Caco-2 (cell line): ENCODE measurements at regions not wholly inside any gene's neighbourhood (a gene's known extent, or its start where the extent isn't known, plus 50 kb on each side); places are given as distances from the start of the nearest gene placed in this dataset.

ENCODE experiments used
- BruUV-seq: library from RNA; stranded (reverse); fragments of 400-500 nt; replicated peaks from 2 replicates; lab custom pipeline; 2021; lab: Mats Ljungman, UMichigan
- CTCF ChIA-PET: fragments of 300-600 bp; sonication (Branson Sonifier 250); formaldehyde crosslinking; loops from one replicate; lab custom pipeline; 2022; ENCODE audit warnings: antibody characterized with exemption; lab: Charles Lee
- POLR2A ChIA-PET: fragments of 300-600 bp; sonication (Branson Sonifier 250); formaldehyde crosslinking; loops from one replicate; lab custom pipeline; 2022; ENCODE audit warnings: antibody characterized with exemption; lab: Charles Lee
- DNase-seq, 2 experiments: peaks; one replicate each; pipeline versions ENCODE4 v3.0.0 to v3.0.0-alpha.2; 2020 to 2022
- H3K27me3 ChIP-seq: replicated peaks from 2 replicates; pipeline ENCODE4 v1.6.0; 2011; ENCODE audit warnings: low read length; ENCODE audit not compliant: control insufficient read depth, insufficient read depth
- H3K36me3 ChIP-seq: 2 replicates; pipeline ENCODE4 v1.5.1; 2011; ENCODE audit warnings: low read length; ENCODE audit not compliant: control insufficient read depth, insufficient read depth
- H3K4me1 ChIP-seq: fragments of 250-450 bp; sonication (Bioruptor Pico); 2 replicates; pipeline ENCODE4 v1.5.1; 2020; ENCODE audit warnings: mild to moderate bottlenecking
- H3K4me3 ChIP-seq: 2 replicates; pipeline ENCODE4 v1.5.1; 2011; ENCODE audit warnings: low read depth, mild to moderate bottlenecking, control low read depth, low read length
- H3K9me3 ChIP-seq: fragments of 250-450 bp; sonication (Bioruptor Pico); 2 replicates; pipeline ENCODE4 v1.5.1; 2020; ENCODE audit warnings: mild to moderate bottlenecking, moderate library complexity
- H3K27ac Mint-ChIP-seq: one replicate; pipeline ENCODE4 v1.8.0; 2022; ENCODE audit warnings: mixed read lengths; ENCODE audit not compliant: unreplicated experiment
- H3K27me3 Mint-ChIP-seq: one replicate; pipeline ENCODE4 v1.8.0; 2022; ENCODE audit warnings: mixed read lengths; ENCODE audit not compliant: insufficient read depth, unreplicated experiment
- H3K36me3 Mint-ChIP-seq: one replicate; pipeline ENCODE4 v1.8.0; 2022; ENCODE audit warnings: mild to moderate bottlenecking, mixed read lengths; ENCODE audit not compliant: insufficient read depth, unreplicated experiment
- H3K4me1 Mint-ChIP-seq: one replicate; pipeline ENCODE4 v1.8.0; 2022; ENCODE audit warnings: low read depth, mixed read lengths; ENCODE audit not compliant: unreplicated experiment
- H3K4me3 Mint-ChIP-seq: one replicate; pipeline ENCODE4 v1.8.0; 2022; ENCODE audit warnings: mild to moderate bottlenecking, moderate library complexity, mixed read lengths; ENCODE audit not compliant: unreplicated experiment
- H3K9me3 Mint-ChIP-seq: one replicate; pipeline ENCODE4 v1.8.0; 2022; ENCODE audit warnings: mixed read lengths; ENCODE audit not compliant: unreplicated experiment
- intact Hi-C: fragments of 100-400 bp; cut with micrococcal nuclease; formaldehyde crosslinking; loops from one replicate; pipeline ENCODE4 v1.10.0; 2022; ENCODE audit not compliant: unreplicated experiment
- TF ChIP-seq, protein P1 (sequence below), 2 experiments: fragments of 200-600 bp in 1 of 2; IDR thresholded peaks; 1 replicate in 1 of 2; 2 replicates in 1 of 2; pipeline versions ENCODE4 v1.5.1 to v1.8.0; 2011 to 2022; ENCODE audit warnings: antibody characterized with exemption in 1 of 2, control low read depth in 1 of 2, inconsistent platforms in 1 of 2, low read depth in 1 of 2, low read length in 1 of 2, mild to moderate bottlenecking in 1 of 2, moderate library complexity in 1 of 2; ENCODE audit not compliant: insufficient read depth in 1 of 2, severe bottlenecking in 1 of 2, unreplicated experiment in 1 of 2

DNA sequence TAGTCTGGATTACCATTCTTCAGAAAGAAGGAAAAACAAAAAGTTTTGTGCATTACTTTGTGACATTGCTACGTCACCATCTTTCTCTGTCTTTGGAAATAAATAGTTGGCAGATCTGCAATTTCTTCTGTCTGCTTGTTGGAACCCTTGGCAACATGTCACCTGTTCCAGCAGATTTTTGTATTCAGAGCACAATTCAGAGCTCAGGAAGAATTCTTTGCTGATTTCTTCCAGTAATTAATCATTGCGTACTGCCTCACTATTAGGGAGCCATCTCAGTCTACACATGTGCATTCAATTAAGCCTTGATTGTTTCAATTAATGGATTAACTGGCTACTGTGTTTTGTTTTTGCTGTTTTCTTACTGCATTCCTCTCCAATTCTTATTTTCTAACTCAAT is 467.2 kb downstream of the CDH8 start:
- ChIA-PET CTCF (no interaction called here), POLR2A (no interaction called here)
- BruUV-seq = no TSS peak
- no peak overlapping the region for H3K27ac Mint-ChIP-seq
- Histone ChIP-seq H3K27me3 (no peaks in the 10 kb centered on the region), H3K9me3 (no peaks in the 10 kb centered on the region), H3K4me1 (no peaks in the 10 kb centered on the region), H3K36me3 (no peaks in the 10 kb centered on the region), H3K4me3 (no peak overlapping the region)
- intact Hi-C loops = no loop called here
- TF ChIP-seq, protein P1, sequence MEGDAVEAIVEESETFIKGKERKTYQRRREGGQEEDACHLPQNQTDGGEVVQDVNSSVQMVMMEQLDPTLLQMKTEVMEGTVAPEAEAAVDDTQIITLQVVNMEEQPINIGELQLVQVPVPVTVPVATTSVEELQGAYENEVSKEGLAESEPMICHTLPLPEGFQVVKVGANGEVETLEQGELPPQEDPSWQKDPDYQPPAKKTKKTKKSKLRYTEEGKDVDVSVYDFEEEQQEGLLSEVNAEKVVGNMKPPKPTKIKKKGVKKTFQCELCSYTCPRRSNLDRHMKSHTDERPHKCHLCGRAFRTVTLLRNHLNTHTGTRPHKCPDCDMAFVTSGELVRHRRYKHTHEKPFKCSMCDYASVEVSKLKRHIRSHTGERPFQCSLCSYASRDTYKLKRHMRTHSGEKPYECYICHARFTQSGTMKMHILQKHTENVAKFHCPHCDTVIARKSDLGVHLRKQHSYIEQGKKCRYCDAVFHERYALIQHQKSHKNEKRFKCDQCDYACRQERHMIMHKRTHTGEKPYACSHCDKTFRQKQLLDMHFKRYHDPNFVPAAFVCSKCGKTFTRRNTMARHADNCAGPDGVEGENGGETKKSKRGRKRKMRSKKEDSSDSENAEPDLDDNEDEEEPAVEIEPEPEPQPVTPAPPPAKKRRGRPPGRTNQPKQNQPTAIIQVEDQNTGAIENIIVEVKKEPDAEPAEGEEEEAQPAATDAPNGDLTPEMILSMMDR (IDR thresholded peaks at IDR 0.05; ENCODE audit: insufficient read depth in 1 of 2, low read depth in 1 of 2, low read length in 1 of 2, severe bottlenecking in 1 of 2, unreplicated experiment in 1 of 2) = no peak
- H3K4me3 Mint-ChIP-seq = no peak overlapping the region
- peaks cover 6% of the 10 kb centered on the region for H3K27me3 Mint-ChIP-seq
- no peaks in the 10 kb centered on the region for H3K4me1 Mint-ChIP-seq
- H3K9me3 Mint-ChIP-seq = no peaks in the 10 kb centered on the region
- no peak for DNase-seq
- no peaks in the 10 kb centered on the region for H3K36me3 Mint-ChIP-seq

DNA sequence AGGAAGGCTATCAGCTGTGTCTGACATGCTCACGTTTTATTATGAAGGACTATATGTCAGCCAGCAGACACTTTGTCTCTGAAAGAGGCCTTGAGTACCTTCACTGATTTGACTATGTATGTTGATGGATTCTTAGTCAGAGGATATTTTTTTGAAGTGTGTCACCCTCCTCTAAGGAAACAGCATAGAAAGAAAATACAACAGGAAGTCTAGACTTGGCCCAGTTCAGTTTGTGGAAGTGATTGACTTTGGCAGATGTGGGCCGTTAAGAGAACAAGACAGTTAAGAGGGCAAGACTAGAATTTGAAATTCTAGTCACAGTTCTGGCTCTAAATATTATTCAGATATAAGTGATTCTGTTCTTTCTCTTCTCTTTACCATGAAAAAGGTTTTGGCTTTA is 471.5 kb downstream of the CDH8 start:
- H3K27me3 Mint-ChIP-seq = peaks cover 4% of the 10 kb centered on the region
- intact Hi-C loops = no loop called here
- POLR2A ChIA-PET = no interaction called here
- no peak for DNase-seq
- no TSS peak for BruUV-seq
- H3K36me3 Mint-ChIP-seq = no peaks in the 10 kb centered on the region
- no peaks in the 10 kb centered on the region for H3K4me1 ChIP-seq
- CTCF ChIA-PET = no interaction called here
- no peak overlapping the region for H3K4me3 Mint-ChIP-seq
- H3K9me3 ChIP-seq = no peaks in the 10 kb centered on the region
- H3K9me3 Mint-ChIP-seq = no peaks in the 10 kb centered on the region
- H3K27me3 ChIP-seq = no peaks in the 10 kb centered on the region
- H3K27ac Mint-ChIP-seq = no peak overlapping the region
- no peaks in the 10 kb centered on the region for H3K36me3 ChIP-seq
- TF ChIP-seq, protein P1 (IDR thresholded peaks at IDR 0.05; ENCODE audit: insufficient read depth in 1 of 2, low read depth in 1 of 2, low read length in 1 of 2, severe bottlenecking in 1 of 2, unreplicated experiment in 1 of 2) = no peak
- no peak overlapping the region for H3K4me3 ChIP-seq
- H3K4me1 Mint-ChIP-seq = no peaks in the 10 kb centered on the region

DNA sequence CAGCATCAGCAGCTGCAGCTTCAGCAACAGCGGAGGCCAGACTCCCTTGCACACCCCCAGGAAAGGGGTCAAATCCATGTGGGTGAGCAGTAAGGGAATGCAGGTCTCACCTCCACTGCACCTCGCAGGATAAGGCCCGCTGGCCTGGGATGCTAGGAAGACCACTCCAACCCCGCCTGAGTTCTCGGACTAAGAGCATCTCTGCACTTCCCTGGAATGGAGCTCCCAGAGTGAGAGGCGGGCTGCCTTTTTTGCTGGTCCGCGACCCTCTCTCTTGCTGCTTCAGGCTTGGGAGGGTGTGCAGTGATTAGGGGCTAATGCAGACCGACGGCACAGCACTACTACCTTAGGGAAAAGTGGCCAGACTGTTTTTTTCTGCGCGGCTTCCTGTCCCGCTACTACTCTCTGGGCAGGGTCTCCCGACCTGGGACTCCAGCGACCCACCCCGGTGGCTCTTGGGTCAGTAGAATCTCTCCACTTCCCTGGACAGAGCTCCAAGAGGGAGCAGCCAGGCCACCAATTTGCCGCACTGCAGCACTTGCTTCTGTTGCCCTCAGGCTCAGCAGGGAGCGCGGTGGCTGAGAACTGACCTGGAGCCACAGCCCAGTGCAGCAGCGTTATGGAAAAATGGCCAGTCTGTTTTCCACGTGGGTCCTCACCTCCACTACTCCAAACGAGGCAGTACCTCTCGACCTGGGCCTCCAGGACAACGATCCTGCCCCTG is 480.4 kb downstream of the CDH8 start:
- H3K4me3 Mint-ChIP-seq = no peak overlapping the region
- no peaks in the 10 kb centered on the region for H3K9me3 Mint-ChIP-seq
- ChIA-PET POLR2A (no interaction called here), CTCF (no interaction called here)
- no peaks in the 10 kb centered on the region for H3K36me3 Mint-ChIP-seq
- no peaks in the 10 kb centered on the region for H3K9me3 ChIP-seq
- H3K36me3 ChIP-seq = no peaks in the 10 kb centered on the region
- H3K27me3 ChIP-seq = no peaks in the 10 kb centered on the region
- intact Hi-C loops = no loop called here
- DNase-seq = no peak
- no peaks in the 10 kb centered on the region for H3K4me1 Mint-ChIP-seq
- no peaks in the 10 kb centered on the region for H3K27me3 Mint-ChIP-seq
- H3K27ac Mint-ChIP-seq = no peak overlapping the region
- H3K4me3 ChIP-seq = no peak overlapping the region
- H3K4me1 ChIP-seq = no peaks in the 10 kb centered on the region
- TF ChIP-seq, protein P1 (IDR thresholded peaks at IDR 0.05; ENCODE audit: insufficient read depth in 1 of 2, low read depth in 1 of 2, low read length in 1 of 2, severe bottlenecking in 1 of 2, unreplicated experiment in 1 of 2) = no peak
- no TSS peak for BruUV-seq
